ENCODE measurements at regions not wholly inside any gene's neighbourhood (a gene's known extent, or its start where the extent isn't known, plus 50 kb on each side); places are given as distances from the start of the nearest gene placed in this dataset.

GRCh38 chr3:124428372-124429128 lies 301.7 kb upstream of the UMPS start:
- DNase-seq (no peak), ATAC-seq (ENCODE audit: low read depth in 2 of 2) (no peak)
- no peak overlapping the region for H3K4me3 Mint-ChIP-seq
- H3K36me3 Mint-ChIP-seq = no peaks in the 10 kb centered on the region
- H3K9me3 Mint-ChIP-seq = no peaks in the 10 kb centered on the region
- no peak overlapping the region for H3K27ac Mint-ChIP-seq
- H3K4me1 Mint-ChIP-seq = peaks cover 0 to 13% (median 8%) of the 10 kb centered on the region in 3 donors
- no peaks in the 10 kb centered on the region for H3K27me3 Mint-ChIP-seq

DNA sequence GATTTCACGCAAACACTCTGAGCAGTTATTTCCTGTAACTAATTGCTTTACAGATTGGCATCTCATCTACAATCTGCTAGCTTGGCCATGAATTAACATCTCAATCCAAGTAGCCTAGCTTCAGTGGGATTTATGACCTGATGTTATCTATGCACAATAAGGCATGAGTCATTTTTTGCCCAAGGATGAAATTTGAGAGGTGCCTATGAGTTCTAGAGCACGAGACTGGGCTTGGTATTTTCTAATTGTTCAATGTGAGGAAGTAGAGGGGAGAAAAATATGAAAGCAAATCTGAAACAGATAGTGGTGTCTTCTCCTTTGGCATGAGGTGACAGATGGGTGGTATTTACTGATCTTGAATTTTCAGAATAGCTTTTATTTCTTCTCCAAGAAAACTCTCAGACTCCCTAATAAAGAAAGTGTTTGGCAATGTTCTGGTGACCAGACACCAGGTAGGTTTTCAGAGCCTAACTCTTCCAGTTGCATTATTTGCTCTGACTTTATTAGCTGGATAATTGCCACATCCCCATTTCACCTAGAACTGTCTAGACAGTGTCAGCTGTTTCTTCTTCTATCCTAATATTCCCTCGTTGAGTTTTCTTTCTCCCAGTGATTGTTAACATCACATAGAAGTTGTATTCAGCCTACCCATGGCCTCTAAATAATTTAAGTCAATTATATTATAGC lies 301.0 kb upstream of the UMPS start:
- Mint-ChIP-seq H3K27ac (no peak overlapping the region), H3K27me3 (no peaks in the 10 kb centered on the region), H3K4me1 (peaks cover 0 to 13% (median 8%) of the 10 kb centered on the region in 3 donors), H3K36me3 (no peaks in the 10 kb centered on the region), H3K4me3 (no peak overlapping the region), H3K9me3 (no peaks in the 10 kb centered on the region)
- ATAC-seq (ENCODE audit: low read depth in 2 of 2) (no peak), DNase-seq (no peak)

GRCh38 chr3:124431331-124431994 lies 298.8 kb upstream of the UMPS start:
- H3K4me3 Mint-ChIP-seq = no peak overlapping the region
- peaks cover 0 to 13% (median 8%) of the 10 kb centered on the region in 3 donors for H3K4me1 Mint-ChIP-seq

GRCh38 chr3:124434176-124434575 lies 296.1 kb upstream of the UMPS start:
- Mint-ChIP-seq H3K27ac (no peak overlapping the region), H3K4me3 (no peak overlapping the region), H3K36me3 (no peaks in the 10 kb centered on the region), H3K27me3 (no peaks in the 10 kb centered on the region), H3K4me1 (peaks cover 0 to 13% (median 8%) of the 10 kb centered on the region in 3 donors), H3K9me3 (no peaks in the 10 kb centered on the region)
- ATAC-seq (ENCODE audit: low read depth in 2 of 2) (no peak), DNase-seq (no peak)

More at GRCh38 chr3:124431331-124431994, 298.8 kb upstream of the UMPS start:
- no peaks in the 10 kb centered on the region for H3K36me3 Mint-ChIP-seq
- no peak for DNase-seq
- ATAC-seq (ENCODE audit: low read depth in 2 of 2) = no peak
- no peaks in the 10 kb centered on the region for H3K27me3 Mint-ChIP-seq
- no peak overlapping the region for H3K27ac Mint-ChIP-seq
- H3K9me3 Mint-ChIP-seq = no peaks in the 10 kb centered on the region

DNA sequence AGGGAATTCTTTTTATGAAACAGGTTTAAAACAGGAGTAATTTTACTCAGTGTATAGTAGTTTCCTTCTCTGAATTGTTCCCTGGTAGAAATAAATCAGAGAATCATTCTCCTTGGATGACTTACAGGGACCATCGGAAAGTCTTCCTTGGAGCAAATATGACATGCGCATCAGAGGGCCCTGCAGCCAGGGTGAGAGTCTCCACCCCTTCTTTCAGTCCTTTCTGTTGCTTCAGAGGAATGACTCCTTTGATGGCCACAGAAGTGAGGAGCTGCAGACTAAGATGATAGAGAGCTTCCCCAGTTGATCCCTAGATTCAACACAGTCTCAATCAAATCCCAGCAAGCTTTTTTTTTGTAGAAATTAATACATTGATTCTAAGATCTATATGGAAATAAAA lies 294.8 kb upstream of the UMPS start:
- Mint-ChIP-seq H3K9me3 (no peaks in the 10 kb centered on the region), H3K4me3 (no peak overlapping the region), H3K4me1 (peaks cover 0 to 3% (median 2%) of the 10 kb centered on the region in 3 donors), H3K27me3 (no peaks in the 10 kb centered on the region), H3K36me3 (no peaks in the 10 kb centered on the region), H3K27ac (no peak overlapping the region)
- no peak for ATAC-seq (ENCODE audit: low read depth in 2 of 2)
- DNase-seq = no peak

GRCh38 chr3:124438813-124439212 lies 291.4 kb upstream of the UMPS start:
- H3K4me1 Mint-ChIP-seq = no peaks in the 10 kb centered on the region
- H3K36me3 Mint-ChIP-seq = no peaks in the 10 kb centered on the region
- H3K4me3 Mint-ChIP-seq = no peak overlapping the region
- ATAC-seq (ENCODE audit: low read depth in 2 of 2) (no peak), DNase-seq (no peak)
- no peaks in the 10 kb centered on the region for H3K27me3 Mint-ChIP-seq
- H3K9me3 Mint-ChIP-seq = no peaks in the 10 kb centered on the region
- H3K27ac Mint-ChIP-seq = no peak overlapping the region

GRCh38 chr3:124439603-124440002 lies 290.6 kb upstream of the UMPS start:
- no peak for DNase-seq
- no peak for ATAC-seq (ENCODE audit: low read depth in 2 of 2)
- H3K27me3 Mint-ChIP-seq = no peaks in the 10 kb centered on the region
- no peak overlapping the region for H3K4me3 Mint-ChIP-seq
- peak overlapping the region in 1 of 6 donors; percentile 26 for H3K27ac Mint-ChIP-seq
- H3K9me3 Mint-ChIP-seq = no peaks in the 10 kb centered on the region
- H3K4me1 Mint-ChIP-seq = no peaks in the 10 kb centered on the region
- H3K36me3 Mint-ChIP-seq = no peaks in the 10 kb centered on the region

DNA sequence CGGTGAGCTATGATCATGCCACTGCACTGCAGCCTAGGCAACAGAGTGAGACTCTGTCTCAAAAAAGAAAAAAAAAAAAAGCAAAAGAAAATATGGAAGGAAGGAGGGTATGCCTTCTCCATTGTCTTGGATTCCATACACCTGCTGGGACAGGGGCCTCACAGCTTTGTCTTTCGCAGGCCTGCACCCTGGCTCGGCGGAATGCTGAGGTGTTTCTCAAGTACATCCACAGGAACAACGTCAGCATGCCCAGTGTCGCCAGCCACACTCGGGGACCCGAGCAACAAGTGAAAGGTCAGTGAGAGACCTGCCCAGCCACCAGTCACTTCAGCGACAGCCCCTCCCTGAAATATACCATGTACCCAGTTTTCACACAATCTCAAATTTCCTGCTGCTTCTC lies 288.5 kb upstream of the UMPS start:
- Mint-ChIP-seq H3K9me3 (no peaks in the 10 kb centered on the region), H3K36me3 (no peaks in the 10 kb centered on the region), H3K27me3 (no peaks in the 10 kb centered on the region), H3K4me3 (no peak overlapping the region), H3K27ac (peak overlapping the region in 1 of 6 donors; percentile 57), H3K4me1 (no peaks in the 10 kb centered on the region)
- DNase-seq = no peak
- ATAC-seq (ENCODE audit: low read depth in 2 of 2) = no peak

DNA sequence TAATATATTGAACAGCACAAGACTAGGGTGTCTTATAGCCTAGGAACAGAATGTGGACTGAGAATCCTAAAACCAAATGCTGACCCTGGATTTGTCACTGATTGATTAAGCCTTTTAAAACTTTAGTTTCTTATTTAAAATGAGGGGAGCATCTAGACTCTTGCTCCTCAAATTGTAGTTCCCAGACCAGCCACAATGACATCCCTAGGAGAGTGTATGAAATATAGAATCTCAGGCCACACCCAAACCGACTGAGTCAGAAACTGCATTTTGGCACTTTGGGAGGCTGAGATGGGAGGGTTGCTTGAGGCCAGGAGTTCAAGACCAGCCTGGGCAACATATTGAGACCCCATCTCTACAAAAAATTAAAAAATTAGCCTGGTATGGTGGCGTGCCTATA lies 287.8 kb upstream of the UMPS start:
- no peak for DNase-seq
- no peaks in the 10 kb centered on the region for H3K27me3 Mint-ChIP-seq
- no peaks in the 10 kb centered on the region for H3K9me3 Mint-ChIP-seq
- no peaks in the 10 kb centered on the region for H3K36me3 Mint-ChIP-seq
- H3K4me1 Mint-ChIP-seq = no peaks in the 10 kb centered on the region
- H3K4me3 Mint-ChIP-seq = no peak overlapping the region
- H3K27ac Mint-ChIP-seq = no peak overlapping the region
- no peak for ATAC-seq (ENCODE audit: low read depth in 2 of 2)

DNA sequence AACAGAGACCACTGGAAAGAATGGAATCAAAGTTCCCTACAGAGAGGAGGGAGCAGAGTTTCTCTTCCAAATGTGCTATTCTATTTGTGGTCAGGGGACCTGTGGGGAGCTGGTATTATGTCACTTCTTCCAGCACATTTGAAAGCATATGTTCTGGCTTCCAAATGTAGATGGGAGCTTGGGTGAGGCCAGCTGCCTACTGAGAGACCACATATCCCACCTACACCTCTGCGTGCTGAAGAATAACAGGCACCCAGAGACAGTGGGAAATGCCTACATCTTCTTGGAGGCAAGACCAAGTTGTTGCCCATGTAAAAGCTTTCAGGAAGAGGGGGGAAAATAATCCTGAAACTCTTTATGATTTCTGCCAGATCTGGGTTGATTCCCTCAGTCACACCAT lies 286.8 kb upstream of the UMPS start:
- DNase-seq (no peak), ATAC-seq (ENCODE audit: low read depth in 2 of 2) (no peak)
- Mint-ChIP-seq H3K27ac (no peak overlapping the region), H3K4me1 (no peaks in the 10 kb centered on the region), H3K9me3 (peaks cover 0 to under 1% (median 0%) of the 10 kb centered on the region in 7 donors), H3K36me3 (no peaks in the 10 kb centered on the region), H3K4me3 (no peak overlapping the region), H3K27me3 (peaks cover 2 to 6% (median 5%) of the 10 kb centered on the region in 3 donors)

GRCh38 chr3:124444075-124444474 lies 286.2 kb upstream of the UMPS start:
- no peak overlapping the region for H3K4me3 Mint-ChIP-seq
- peaks cover 0 to 1% (median 0%) of the 10 kb centered on the region in 7 donors for H3K9me3 Mint-ChIP-seq
- no peaks in the 10 kb centered on the region for H3K36me3 Mint-ChIP-seq
- no peak overlapping the region for H3K27ac Mint-ChIP-seq
- H3K27me3 Mint-ChIP-seq = peaks cover 7 to 9% (median 9%) of the 10 kb centered on the region in 3 donors
- ATAC-seq (ENCODE audit: low read depth in 2 of 2) (no peak), DNase-seq (no peak)
- no peaks in the 10 kb centered on the region for H3K4me1 Mint-ChIP-seq

- Mint-ChIP-seq H3K4me3 (no peak overlapping the region), H3K27ac (no peak overlapping the region), H3K9me3 (peaks cover 0 to 1% (median 0%) of the 10 kb centered on the region in 7 donors), H3K4me1 (no peaks in the 10 kb centered on the region), H3K36me3 (no peaks in the 10 kb centered on the region), H3K27me3 (peaks cover 7 to 9% (median 9%) of the 10 kb centered on the region in 3 donors)
- DNase-seq = no peak
- ATAC-seq (ENCODE audit: low read depth in 2 of 2) = no peak
These were observed 285.4 kb upstream of the UMPS start for GRCh38 chr3:124444896-124445295.

- Mint-ChIP-seq H3K4me3 (no peak overlapping the region), H3K27ac (no peak overlapping the region)
- no peak for ATAC-seq (ENCODE audit: low read depth in 2 of 2)
These were observed 282.4 kb upstream of the UMPS start for GRCh38 chr3:124447845-124448244.

GRCh38 chr3:124448954-124449353 lies 281.3 kb upstream of the UMPS start:
- ATAC-seq (ENCODE audit: low read depth in 2 of 2) (no peak), DNase-seq (no peak)
- peaks cover 9 to 14% (median 12%) of the 10 kb centered on the region in 3 donors for H3K27me3 Mint-ChIP-seq
- H3K4me3 Mint-ChIP-seq = no peak overlapping the region
- peaks cover 0 to 5% (median 0%) of the 10 kb centered on the region in 7 donors for H3K9me3 Mint-ChIP-seq
- peaks cover 4 to 12% (median 10%) of the 10 kb centered on the region in 3 donors for H3K4me1 Mint-ChIP-seq
- H3K36me3 Mint-ChIP-seq = no peaks in the 10 kb centered on the region
- H3K27ac Mint-ChIP-seq = no peak overlapping the region

More at GRCh38 chr3:124447845-124448244, 282.4 kb upstream of the UMPS start:
- Mint-ChIP-seq H3K4me1 (peaks cover 4 to 12% (median 10%) of the 10 kb centered on the region in 3 donors), H3K9me3 (peaks cover 0 to 5% (median 0%) of the 10 kb centered on the region in 7 donors), H3K27me3 (peaks cover 7 to 12% (median 9%) of the 10 kb centered on the region in 3 donors), H3K36me3 (no peaks in the 10 kb centered on the region)
- DNase-seq = no peak
